Natural killer cell (primary cell): ENCODE measurements at regions not wholly inside any gene's neighbourhood (a gene's known extent, or its start where the extent isn't known, plus 50 kb on each side); places are given as distances from the start of the nearest gene placed in this dataset.
A peak's percentile ranks its signal among the peaks of the same experiment; 100 is the strongest.

Experiments used
- ATAC-seq, 3 donors: fragments of 150-1000 bp in 2 of 3; fragments of 200-7000 bp in 1 of 3; cut with Tn5 transposase; 1 replicate in 1 of 3; 2 replicates in 2 of 3; pipeline ENCODE4 v1.10.0; 2021; ENCODE audit warnings: mild to moderate bottlenecking in 2 of 3, moderate library complexity in 2 of 3
- DNase-seq, 2 donors: peaks; one replicate each; pipeline versions ENCODE4 v3.0.0 to v3.0.0-alpha.2; 2013 to 2021; ENCODE audit warnings: mixed read lengths in 1 of 2
- H3K27ac ChIP-seq: one replicate; pipeline ENCODE4 v1.5.1; 2013; ENCODE audit warnings: mild to moderate bottlenecking, low read length
- H3K27me3 ChIP-seq: one replicate; pipeline ENCODE4 v1.6.1; 2013; ENCODE audit warnings: low read length; ENCODE audit not compliant: control insufficient read depth, insufficient read depth
- H3K36me3 ChIP-seq: one replicate; pipeline ENCODE4 v1.6.1; 2013; ENCODE audit warnings: low read length; ENCODE audit not compliant: control insufficient read depth, insufficient read depth
- H3K4me1 ChIP-seq: one replicate; pipeline ENCODE4 v1.6.1; 2013; ENCODE audit warnings: low read length; ENCODE audit not compliant: control insufficient read depth, insufficient read depth
- H3K4me3 ChIP-seq: one replicate; pipeline ENCODE4 v1.5.1; 2013; ENCODE audit warnings: low read length
- H3K9me3 ChIP-seq: one replicate; pipeline ENCODE4 v1.6.1; 2013; ENCODE audit warnings: low read length; ENCODE audit not compliant: control insufficient read depth, insufficient read depth
- H3K27ac Mint-ChIP-seq, 2 donors: one replicate each; pipeline ENCODE4 v1.8.0; 2022; ENCODE audit warnings: mild to moderate bottlenecking in 2 of 2, mixed read lengths in 2 of 2, moderate library complexity in 1 of 2
- H3K27me3 Mint-ChIP-seq, 2 donors: one replicate each; pipeline ENCODE4 v1.8.0; 2022; ENCODE audit warnings: low read depth in 2 of 2, mixed read lengths in 2 of 2
- H3K36me3 Mint-ChIP-seq: one replicate; pipeline ENCODE4 v1.8.0; 2022; ENCODE audit warnings: mixed read lengths
- H3K4me1 Mint-ChIP-seq, 2 donors: one replicate each; pipeline ENCODE4 v1.8.0; 2022; ENCODE audit warnings: mixed read lengths in 2 of 2
- H3K4me3 Mint-ChIP-seq: one replicate; pipeline ENCODE4 v1.8.0; 2022; ENCODE audit warnings: mild to moderate bottlenecking, moderate library complexity, mixed read lengths
- H3K9me3 Mint-ChIP-seq, 2 donors: one replicate each; pipeline ENCODE4 v1.8.0; 2022; ENCODE audit warnings: mixed read lengths in 2 of 2
- CTCF ChIP-seq: fragments of 200-600 bp; IDR thresholded peaks from one replicate; pipeline ENCODE4 v1.8.0; 2022; ENCODE audit warnings: antibody characterized with exemption
- WGBS: methylation state at CpG from one replicate; pipeline ENCODE4 v1.1.7; 2013; ENCODE audit warnings: missing lambda C conversion rate; ENCODE audit not compliant: insufficient coverage; 5-methylcytosine and 5-hydroxymethylcytosine counted together
- intact Hi-C: fragments of 100-400 bp; cut with micrococcal nuclease; formaldehyde crosslinking; loops from one replicate; pipeline ENCODE4 v1.14.2; 2022

GRCh38 chr5:82670692-82671091, 392.5 kb upstream of the RPS23 start:
- ATAC-seq (no peak), DNase-seq (no peak)
- Mint-ChIP-seq H3K27ac (no peak overlapping the region), H3K4me3 (no peak overlapping the region), H3K9me3 (no peaks in the 10 kb centered on the region), H3K27me3 (peaks cover 0 to 3% of the 10 kb centered on the region in 2 donors), H3K4me1 (peaks cover 29 to 31% of the 10 kb centered on the region in 2 donors), H3K36me3 (no peaks in the 10 kb centered on the region)
- no peak overlapping the region for H3K4me3 ChIP-seq
- peaks cover 9% of the 10 kb centered on the region for H3K4me1 ChIP-seq
- H3K36me3 ChIP-seq = no peaks in the 10 kb centered on the region
- TF ChIP-seq CTCF = no peak
- no peaks in the 10 kb centered on the region for H3K27me3 ChIP-seq
- intact Hi-C loops = no loop called here
- 96% methylated on average over 2 of the region's 3 CpGs for WGBS
- no peaks in the 10 kb centered on the region for H3K9me3 ChIP-seq
- H3K27ac ChIP-seq = no peak overlapping the region

- Mint-ChIP-seq H3K27ac (no peak overlapping the region), H3K4me1 (peaks cover 34 to 36% of the 10 kb centered on the region in 2 donors), H3K27me3 (peaks cover 0 to 3% of the 10 kb centered on the region in 2 donors), H3K9me3 (no peaks in the 10 kb centered on the region), H3K4me3 (no peak overlapping the region), H3K36me3 (no peaks in the 10 kb centered on the region)
- ATAC-seq (no peak), DNase-seq (no peak)
- TF ChIP-seq CTCF = no peak
- H3K9me3 ChIP-seq = no peaks in the 10 kb centered on the region
- H3K4me3 ChIP-seq = no peak overlapping the region
- H3K27me3 ChIP-seq = no peaks in the 10 kb centered on the region
- peaks cover 9% of the 10 kb centered on the region for H3K4me1 ChIP-seq
- H3K36me3 ChIP-seq = no peaks in the 10 kb centered on the region
- no peak overlapping the region for H3K27ac ChIP-seq
- WGBS = 100% methylated on average over 1 of the region's 1 CpG
- intact Hi-C loops = no loop called here
These were observed 391.6 kb upstream of the RPS23 start for GRCh38 chr5:82669720-82670119.

- no peaks in the 10 kb centered on the region for H3K36me3 Mint-ChIP-seq
- intact Hi-C loops = no loop called here
- Histone ChIP-seq H3K27me3 (no peaks in the 10 kb centered on the region), H3K36me3 (no peaks in the 10 kb centered on the region), H3K4me1 (peaks cover 9% of the 10 kb centered on the region), H3K4me3 (no peak overlapping the region), H3K27ac (no peak overlapping the region), H3K9me3 (no peaks in the 10 kb centered on the region)
- DNase-seq = no peak
- peaks cover 21 to 28% of the 10 kb centered on the region in 2 donors for H3K4me1 Mint-ChIP-seq
- ATAC-seq = peak; percentile 49 to 95 (median 54)
- 69% methylated on average over 2 of the region's 2 CpGs for WGBS
- no peak overlapping the region for H3K27ac Mint-ChIP-seq
- H3K4me3 Mint-ChIP-seq = peak overlapping the region; percentile 62
- peaks cover 0 to 3% of the 10 kb centered on the region in 2 donors for H3K27me3 Mint-ChIP-seq
- H3K9me3 Mint-ChIP-seq = no peaks in the 10 kb centered on the region
- no peak for TF ChIP-seq CTCF
These were observed 388.2 kb upstream of the RPS23 start for GRCh38 chr5:82666312-82666711.

DNA sequence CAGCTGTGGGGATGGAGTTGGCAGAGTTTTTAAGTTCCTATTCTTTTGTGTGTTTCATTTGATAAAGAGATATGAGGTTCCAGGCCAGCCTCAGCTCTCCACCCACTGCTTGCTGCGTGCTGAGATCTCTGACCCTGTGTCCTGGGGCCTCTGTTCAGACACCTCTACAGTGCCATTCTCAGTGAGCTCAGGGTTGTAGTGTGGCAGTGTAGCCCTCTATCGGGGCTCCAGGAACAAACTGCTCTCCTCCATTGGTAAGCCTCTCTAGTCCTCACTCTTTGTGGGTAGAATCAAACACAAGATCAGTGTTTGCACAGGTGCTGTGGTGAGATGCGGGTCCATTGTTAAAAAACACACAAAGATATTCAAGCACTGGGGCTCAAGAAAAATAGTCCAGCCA, 386.6 kb upstream of the RPS23 start:
- ATAC-seq (no peak), DNase-seq (no peak)
- no peak overlapping the region for H3K27ac Mint-ChIP-seq
- intact Hi-C loops = no loop called here
- H3K9me3 Mint-ChIP-seq = no peaks in the 10 kb centered on the region
- H3K4me3 ChIP-seq = no peak overlapping the region
- no peaks in the 10 kb centered on the region for H3K27me3 ChIP-seq
- no peaks in the 10 kb centered on the region for H3K36me3 Mint-ChIP-seq
- TF ChIP-seq CTCF = no peak
- H3K9me3 ChIP-seq = no peaks in the 10 kb centered on the region
- no peaks in the 10 kb centered on the region for H3K36me3 ChIP-seq
- H3K4me1 ChIP-seq = peaks cover 9% of the 10 kb centered on the region
- no peak overlapping the region for H3K4me3 Mint-ChIP-seq
- peaks cover 21 to 28% of the 10 kb centered on the region in 2 donors for H3K4me1 Mint-ChIP-seq
- WGBS = 64% methylated on average over 3 of the region's 3 CpGs
- no peaks in the 10 kb centered on the region for H3K27me3 Mint-ChIP-seq
- H3K27ac ChIP-seq = no peak overlapping the region
